GM21619 (cell line): ENCODE measurements at regions not wholly inside any gene's neighbourhood (a gene's known extent, or its start where the extent isn't known, plus 50 kb on each side); places are given as distances from the start of the nearest gene placed in this dataset.

Experiments used
- ATAC-seq: cut with Tn5 transposase; IDR thresholded peaks from one replicate; pipeline ENCODE4 v1.9.1; 2021; ENCODE audit not compliant: unreplicated experiment

DNA sequence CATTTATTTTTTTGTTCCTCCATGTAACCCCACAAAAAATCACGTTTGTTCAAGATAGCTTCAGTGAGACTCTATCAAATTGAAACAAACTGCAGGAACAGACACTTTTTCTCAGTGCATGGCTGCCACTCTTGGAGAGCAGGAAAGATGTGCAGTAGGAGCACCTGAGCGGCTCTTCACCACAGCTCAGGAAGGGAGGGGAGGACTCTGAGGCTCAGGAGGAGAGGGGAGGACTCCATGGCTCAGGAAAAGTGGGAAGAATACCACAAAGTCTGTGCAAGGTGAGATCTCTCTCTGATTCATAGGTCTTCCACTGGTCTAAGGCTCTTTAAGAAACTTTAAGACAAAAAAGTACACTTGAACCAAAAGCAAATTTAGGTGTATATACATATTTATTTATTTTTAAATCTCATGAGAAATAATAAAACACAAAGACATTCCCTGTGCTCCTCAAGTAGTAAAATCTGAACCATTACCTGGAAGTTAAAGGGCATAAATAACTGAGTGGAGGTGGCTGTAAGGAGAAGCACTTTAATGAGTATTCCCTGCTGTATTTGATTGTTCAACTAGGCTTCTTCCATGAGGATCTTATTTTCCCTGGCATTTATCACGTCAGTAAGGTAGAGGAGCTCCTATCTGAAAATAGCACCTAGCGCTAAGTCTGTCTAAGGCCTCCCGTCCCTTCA, 69.2 kb upstream of the CCN6 start:
- ATAC-seq: no peak

DNA sequence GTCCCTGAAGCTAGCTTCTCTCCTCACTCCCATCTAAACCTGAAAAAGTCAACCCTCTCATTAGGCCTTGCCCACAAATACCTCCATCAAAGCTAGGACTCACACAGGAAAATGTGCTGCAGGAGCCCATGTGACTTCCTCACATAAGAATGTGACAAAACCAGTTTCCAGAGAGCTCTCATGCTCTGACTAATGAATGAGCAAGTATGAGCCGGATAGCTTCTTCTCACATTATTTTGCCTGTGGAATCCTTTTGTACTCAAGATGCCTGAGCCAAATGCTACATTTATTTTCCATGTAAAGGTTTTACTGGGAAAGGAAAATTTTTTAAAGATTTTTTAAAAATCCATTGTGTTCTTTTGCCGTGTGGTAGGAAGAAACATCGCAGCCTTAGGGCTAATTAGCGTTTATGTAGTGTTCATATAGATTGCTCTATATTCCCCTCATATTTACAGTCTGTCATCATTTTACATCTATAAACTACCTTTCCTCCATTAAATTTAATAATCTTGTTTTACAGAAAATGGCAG, 68.6 kb upstream of the CCN6 start:
- no peak for ATAC-seq

DNA sequence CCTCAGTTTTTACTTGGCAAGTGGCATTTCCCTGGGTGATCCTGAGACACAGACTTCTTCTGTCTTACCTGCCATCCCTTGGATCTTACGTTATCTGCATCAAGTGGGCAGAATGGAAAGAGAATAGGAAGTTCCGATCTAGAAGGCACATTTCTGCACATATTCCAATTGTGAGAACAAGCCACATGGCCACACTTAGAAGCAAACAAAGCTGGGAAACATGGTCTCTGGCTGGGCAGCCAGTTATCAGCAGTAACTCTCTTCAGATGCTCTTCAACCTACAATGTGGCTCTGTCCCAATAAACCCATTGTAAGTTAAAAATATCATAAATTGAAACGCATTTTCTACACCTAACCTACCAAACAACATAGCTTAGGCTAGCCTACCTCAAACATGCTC, 67.3 kb upstream of the CCN6 start:
- no peak for ATAC-seq

DNA sequence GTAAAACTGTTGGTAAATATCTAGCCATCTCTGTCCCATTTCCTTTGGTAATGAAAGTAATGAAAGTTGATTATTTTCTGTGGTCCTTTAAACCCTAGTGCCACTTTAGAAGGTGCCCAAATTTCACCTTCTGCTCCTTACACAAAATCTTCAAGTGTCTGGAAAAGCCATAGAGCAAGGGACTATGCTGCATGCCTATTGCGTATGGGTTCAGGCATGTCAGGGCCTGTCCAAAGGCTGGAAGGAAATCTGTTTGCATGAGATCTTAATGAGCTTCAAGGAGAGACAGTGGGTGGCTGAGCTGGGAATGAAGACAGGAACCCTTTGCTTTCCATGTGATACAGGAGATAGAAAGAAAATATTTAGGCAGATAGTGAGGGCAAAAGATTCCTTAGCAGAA, 66.6 kb upstream of the CCN6 start:
- ATAC-seq: no peak

DNA sequence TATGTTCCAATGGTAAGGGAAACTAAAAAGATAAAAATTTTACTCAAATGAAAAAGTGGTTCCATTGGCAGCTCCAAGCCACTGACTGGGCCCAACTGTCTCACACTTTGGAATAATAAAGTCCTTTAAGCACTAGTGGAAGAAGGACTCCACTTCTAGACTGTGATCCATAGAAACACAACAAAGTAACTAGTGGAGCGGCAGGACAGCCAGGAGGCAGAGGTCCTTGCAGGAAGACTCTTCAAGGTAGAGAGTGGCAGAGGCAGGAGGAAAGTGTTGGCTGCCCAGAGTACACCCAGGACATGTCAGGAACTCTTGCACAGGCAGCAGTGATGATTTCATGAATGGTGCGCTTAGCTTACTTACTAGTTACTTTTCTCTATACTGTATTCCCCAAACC, 65.0 kb upstream of the CCN6 start:
- no peak for ATAC-seq

DNA sequence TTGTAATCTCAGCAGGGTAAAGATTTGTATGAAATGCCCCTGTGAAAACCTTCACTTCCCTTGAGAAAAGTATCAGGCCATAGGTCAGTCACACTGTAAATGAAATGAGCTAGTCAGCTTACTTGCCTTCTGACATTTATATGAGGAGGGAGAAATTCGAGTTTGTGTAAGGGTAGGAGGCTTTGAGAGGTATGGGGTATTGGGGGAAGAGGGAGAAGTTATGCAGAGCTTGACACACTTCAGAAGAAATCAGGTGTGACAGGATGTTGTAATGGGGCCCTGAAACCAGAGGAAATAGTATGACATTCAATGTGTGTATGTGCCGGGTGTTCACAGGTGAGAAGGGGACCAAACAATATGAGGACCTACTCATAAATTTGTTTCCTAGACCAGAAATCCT, 64.2 kb upstream of the CCN6 start:
- peak; percentile 63 for ATAC-seq

DNA sequence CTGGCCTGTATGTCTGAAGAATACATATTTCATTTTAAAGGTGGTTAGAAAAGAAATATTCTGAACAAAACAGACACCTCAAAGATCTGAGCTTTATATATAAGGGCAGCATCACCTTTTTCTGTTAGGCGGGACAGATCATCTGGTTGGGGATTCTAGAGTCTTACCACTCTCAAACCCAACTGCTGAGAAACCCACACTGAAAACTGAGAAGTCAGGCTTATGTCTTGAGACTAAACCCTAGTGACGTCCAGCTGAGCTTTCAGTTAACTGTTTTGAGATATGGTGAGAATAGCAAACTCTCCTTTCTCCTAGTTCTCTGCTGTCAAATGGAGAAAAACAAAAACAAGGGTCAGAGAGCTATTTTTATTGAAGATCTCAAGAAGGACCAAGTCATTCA, 63.7 kb upstream of the CCN6 start:
- ATAC-seq: peak; percentile 36

DNA sequence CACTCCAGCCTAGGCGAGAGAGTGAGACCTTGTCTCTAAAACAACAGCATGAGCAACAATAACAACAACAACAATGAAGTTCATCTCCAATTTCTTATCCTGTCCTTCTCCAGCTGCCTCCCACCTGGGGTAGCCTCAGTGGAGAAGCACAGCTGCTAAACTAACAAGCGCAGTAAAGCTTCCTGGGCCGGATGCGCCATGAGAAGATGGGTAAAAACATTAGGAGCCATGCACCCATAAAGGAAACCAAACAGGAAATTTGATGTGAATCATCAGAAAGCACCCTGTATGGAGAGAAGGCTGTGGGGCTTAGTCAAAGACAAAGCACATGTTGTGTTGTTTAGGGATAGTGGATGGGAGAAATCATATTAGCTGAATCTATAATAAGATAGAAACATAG, 61.1 kb upstream of the CCN6 start:
- ATAC-seq: peak; percentile 43

DNA sequence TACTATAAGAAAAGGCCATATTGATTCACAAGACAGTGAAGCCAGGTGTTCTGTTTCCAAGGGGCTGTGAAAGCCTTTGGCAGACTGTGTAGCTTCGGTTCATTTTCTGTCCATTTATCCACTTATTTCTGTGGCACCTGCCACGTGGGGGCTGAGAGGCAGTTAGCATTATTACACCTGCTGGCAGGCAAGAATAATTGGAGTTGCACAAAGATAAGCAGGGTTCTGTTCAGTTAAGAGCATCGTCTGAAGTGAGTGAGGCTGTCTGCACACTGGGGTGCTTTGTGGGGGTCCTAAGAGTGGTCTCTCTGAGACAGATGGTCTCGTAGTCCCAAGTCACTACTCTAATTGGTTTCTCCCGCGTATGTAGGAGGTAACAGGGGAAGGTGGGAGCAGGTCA, 60.6 kb upstream of the CCN6 start:
- ATAC-seq: no peak

DNA sequence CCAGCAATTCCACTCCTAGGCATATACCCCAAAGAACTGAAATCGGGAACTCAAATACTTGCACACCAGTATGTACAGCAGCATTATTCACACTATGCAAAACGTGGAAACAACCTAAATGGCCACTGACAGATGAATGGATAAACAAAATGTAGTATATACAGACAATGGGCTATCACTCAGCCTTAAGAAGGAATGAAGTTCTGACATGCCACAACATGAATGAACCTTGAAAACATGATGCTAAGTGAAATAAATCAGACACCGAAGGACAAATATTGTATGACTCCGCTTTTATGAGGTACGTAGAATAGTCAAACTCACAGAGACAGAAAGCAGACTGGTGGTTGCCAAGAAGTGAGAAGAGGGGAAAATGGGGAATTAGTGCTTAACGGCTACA, 59.1 kb upstream of the CCN6 start:
- no peak for ATAC-seq

DNA sequence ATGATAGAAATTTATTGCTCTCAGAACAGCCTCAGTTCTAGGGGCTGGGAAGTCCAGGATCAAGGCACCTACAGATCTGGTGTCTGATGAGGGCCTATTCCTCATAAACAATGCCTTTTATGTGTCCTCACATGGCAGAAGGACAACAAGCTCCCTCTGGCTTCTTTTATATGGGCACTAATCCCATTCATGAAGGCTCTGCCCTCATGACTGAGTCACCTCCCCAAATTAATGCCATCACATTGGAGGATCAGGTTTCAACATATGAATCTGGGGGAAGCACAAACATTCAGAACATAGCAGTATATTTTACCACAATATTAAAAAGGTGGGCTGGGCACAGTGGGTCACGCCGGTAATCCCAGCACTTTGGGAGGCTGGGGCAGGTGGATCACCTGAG, 58.5 kb upstream of the CCN6 start:
- ATAC-seq: no peak

DNA sequence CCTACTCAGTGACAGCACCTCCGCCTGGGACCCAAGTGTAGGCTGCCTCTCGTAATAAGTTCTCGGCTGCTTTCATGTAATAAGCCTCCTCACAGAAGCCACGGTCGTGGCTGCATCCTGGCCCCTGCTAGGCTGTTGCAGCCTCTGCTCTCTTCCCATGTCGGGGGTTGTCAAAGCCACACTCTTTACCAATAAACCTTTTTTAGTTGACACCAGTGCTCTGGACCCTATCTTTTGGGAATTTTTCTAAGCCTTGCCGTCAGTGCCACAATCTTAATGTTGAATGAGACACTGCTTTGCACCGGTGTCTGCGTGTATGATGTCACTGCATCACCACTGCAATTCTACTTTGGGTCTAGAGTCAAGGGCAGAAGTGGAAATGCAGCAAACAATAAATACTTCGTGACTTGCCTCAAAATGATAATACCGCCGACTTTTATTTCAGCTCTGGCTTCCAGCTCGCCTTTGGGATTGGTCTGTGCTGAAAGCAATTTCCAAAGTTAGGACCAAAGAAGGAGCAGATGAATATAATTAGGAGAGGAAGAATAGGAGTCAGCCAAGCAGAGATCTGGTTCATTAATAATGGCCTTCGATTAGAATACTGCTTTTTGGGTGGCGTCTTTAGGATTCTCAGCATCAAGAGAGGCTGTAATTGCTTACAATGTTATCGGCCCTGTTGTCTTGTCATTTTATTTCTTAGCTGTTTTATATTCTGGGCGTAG, 57.6 kb upstream of the CCN6 start:
- no peak for ATAC-seq

DNA sequence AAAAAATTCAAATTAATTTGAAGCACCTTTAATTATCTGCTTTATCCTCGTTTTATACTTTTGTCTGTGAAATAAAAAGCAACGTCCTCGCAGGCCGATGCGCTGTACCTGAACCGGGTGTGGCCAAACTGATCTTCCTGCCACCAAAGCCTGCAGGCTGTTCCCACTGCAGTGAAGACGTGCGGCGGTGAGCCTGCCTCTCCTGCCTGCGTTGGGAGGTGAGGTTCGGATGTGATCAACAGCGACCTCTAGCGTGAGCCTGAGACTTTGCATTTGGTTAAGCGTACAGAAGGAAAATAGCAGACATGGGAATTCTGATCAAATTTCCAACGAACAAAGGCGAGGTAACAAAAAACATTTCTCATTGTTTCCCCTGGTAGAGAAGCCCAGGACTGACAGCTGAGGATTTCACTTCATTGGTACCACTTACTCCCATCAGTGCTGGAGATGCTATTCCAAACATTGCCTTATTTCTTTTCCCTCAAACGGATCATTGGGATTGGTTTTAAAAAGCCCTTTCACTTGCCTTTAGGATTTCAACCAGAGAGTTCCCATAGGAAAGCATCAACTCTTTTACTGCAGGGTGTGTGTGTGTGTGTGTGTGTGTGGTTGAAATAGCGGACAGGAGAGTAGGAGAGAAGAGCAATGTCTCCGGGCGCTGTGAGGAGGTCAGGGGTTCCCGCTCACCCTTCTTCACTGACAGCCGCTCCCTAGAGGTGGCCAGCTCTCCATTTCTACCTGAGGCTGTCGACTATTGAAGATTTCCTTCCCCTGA, 56.6 kb upstream of the CCN6 start:
- ATAC-seq: peak; percentile 67

DNA sequence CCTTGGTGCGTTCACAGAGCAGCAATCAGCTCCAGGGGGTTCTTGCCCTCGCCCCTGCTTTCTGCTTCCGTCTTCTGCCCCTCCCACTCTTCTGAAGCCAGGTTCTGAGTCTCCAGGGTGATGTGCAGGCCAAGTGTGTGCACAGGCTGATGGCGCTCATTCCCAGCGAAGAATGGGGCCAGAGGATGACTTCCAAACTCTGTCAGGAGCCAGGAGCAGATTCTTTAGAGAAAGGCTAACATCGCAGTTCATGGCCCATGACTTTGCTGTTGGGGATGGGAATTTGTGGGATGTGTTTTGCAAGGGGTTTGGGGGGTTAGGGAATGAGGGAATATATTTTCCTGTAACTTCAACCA, 56.1 kb upstream of the CCN6 start:
- no peak for ATAC-seq

DNA sequence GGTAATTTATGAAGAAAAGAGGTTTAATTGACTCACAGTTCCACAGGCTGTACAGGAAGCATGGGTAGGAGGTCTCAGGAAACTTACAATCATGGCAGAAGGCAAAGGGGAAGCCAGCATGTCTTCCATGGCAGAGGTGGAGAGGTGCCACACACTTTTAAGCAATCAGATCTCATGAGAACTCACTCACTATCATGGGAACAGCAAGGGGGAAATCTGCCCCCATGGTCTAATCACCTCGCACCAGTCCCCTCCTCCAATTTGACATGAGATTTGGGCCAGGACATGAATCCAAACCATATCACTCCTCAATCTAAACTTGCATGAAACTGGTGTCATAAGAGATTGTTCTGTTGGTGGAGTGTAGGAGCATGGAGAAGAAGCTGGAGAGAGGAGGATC, 51.6 kb upstream of the CCN6 start:
- no peak for ATAC-seq
